ENCODE measurements at regions not wholly inside any gene's neighbourhood (a gene's known extent, or its start where the extent isn't known, plus 50 kb on each side); places are given as distances from the start of the nearest gene placed in this dataset.
A peak's percentile ranks its signal among the peaks of the same experiment; 100 is the strongest.

DNA sequence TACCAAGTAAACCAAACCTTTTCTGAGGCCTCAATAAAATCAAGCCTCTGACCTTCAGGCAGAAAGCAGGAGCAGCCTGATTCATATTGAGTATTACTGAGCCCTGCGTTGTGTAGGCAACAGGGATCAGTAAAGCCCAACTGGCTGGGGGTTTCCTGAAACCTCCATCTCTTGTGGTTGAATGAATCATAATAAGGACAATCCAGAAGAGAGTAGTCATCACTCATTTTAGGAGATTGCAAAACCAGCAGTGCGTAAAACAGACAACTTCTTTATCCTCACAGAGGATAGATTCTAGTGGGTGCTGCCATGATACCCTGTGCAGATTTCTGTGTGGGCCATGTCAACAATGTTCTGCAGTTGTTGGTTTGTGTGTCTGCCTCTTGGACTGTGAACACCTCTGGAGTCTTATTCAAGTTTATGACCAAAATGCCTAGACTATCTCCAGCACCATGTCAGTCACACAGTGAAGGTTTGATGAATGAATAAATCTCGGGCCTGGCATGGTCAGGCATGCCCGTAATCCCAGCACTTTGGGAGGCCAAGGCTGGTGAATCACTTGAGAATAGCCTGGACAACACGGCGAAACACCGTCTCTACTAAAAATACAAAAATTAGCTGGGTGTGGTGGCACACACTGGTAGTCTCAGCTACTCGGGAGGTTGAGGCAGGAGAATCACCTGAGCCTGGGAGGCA is 51.8 kb upstream of the RAB27B start:
- ATAC-seq (ENCODE audit: low read depth) (peak; percentile 93), DNase-seq (peak; percentile 99)
- ChIA-PET POLR2A (ENCODE audit: unreplicated experiment) (no interaction called here), CTCF (no interaction called here)
- WGBS, 2 experiments (ENCODE audit: extremely low coverage in 2 of 2, insufficient read length in 1 of 2): 40% methylated on average over 2 of the region's 8 CpGs; no CpG with 5 or more reads in 1 of the 2 experiments
- Histone ChIP-seq H4K5ac (ENCODE audit: low read depth, low read length) (peak overlapping the region; percentile 31), H2BK5ac (ENCODE audit: low read depth, low read length, poor library complexity, severe bottlenecking) (peak overlapping the region; percentile 92), H3K18ac (ENCODE audit: low read depth, low read length) (peak overlapping the region; percentile 56), H2AK5ac (ENCODE audit: low read depth, low read length) (peak overlapping the region; percentile 62), H2AFZ (replicated peaks; ENCODE audit: low read length, poor library complexity) (peak overlapping the region; percentile 85), H3K14ac (replicated peaks; ENCODE audit: low read depth, low read length) (peak overlapping the region; percentile 70), H3K4me2 (ENCODE audit: low read depth, low read length) (peak overlapping the region; percentile 37), H2BK20ac (ENCODE audit: low read depth, low read length) (peak overlapping the region; percentile 97), H3K9ac (ENCODE audit: low read depth, low read length) (peak overlapping the region; percentile 17; the same call in 1 of the 2 replicates), H3K4ac (ENCODE audit: low read depth, low read length) (peak overlapping the region; percentile 93), H2AK9ac (replicated peaks; ENCODE audit: low read depth, low read length, poor library complexity) (peak overlapping the region; percentile 38), H3K27ac (ENCODE audit: insufficient read depth, low read length) (peak overlapping the region; percentile 86), H3K4me1 (ENCODE audit: control insufficient read depth, insufficient read depth, low read length) (peaks cover 16% of the 10 kb centered on the region), H4K91ac (ENCODE audit: insufficient read depth, low read depth, low read length) (peak overlapping the region; percentile 77), H3K79me1 (ENCODE audit: low read depth in 1 of 2, low read length in 2 of 2) (no peaks in the 10 kb centered on the region), H3K9me1 (ENCODE audit: insufficient read depth, low read length) (peaks cover 14% of the 10 kb centered on the region), H3K56ac (ENCODE audit: extremely low read depth, insufficient read depth, low read length) (peak overlapping the region; percentile 89), H3K23ac (ENCODE audit: low read depth, low read length) (peak overlapping the region; percentile 61; the same call in 1 of the 2 replicates), H3K4me3 (ENCODE audit: insufficient read depth, low read depth, low read length) (no peak overlapping the region), H4K8ac (ENCODE audit: low read depth in 2 of 2, low read length in 2 of 2) (peak overlapping the region; percentile 23 to 90), H2BK15ac (ENCODE audit: low read depth, low read length) (peak overlapping the region; percentile 97), H4K20me1 (ENCODE audit: insufficient read depth, low read length) (no peaks in the 10 kb centered on the region), H3K9me3 (ENCODE audit: control insufficient read depth, insufficient read depth, low read length) (no peaks in the 10 kb centered on the region), H2BK120ac (ENCODE audit: low read depth, low read length) (peak overlapping the region; percentile 95), H3K27me3 (ENCODE audit: control insufficient read depth, insufficient read depth, low read length) (no peaks in the 10 kb centered on the region), H3K36me3 (ENCODE audit: control insufficient read depth, insufficient read depth, low read length) (no peaks in the 10 kb centered on the region)
- dilution Hi-C loops (cut with HindIII; ENCODE audit: low sequenced_read_pairs, unreplicated experiment): no loop called here
- BruUV-seq (replicated peaks): no TSS peak
- in situ Hi-C loops (cut with MboI; ENCODE audit: low sequenced_read_pairs): loop anchor here (5.0 kb wide), 1 partner anchor 186 kb away; no protein-coding TSS in a partner anchor
- intact Hi-C loops (cut with micrococcal nuclease): loop anchor here (5.0 kb wide), 2 partner anchors 84 to 186 kb away; no protein-coding TSS in a partner anchor
- no peak for TF ChIP-seq RFX5 (IDR thresholded peaks at IDR 0.05; ENCODE audit: low read depth, low read length)
- no peak for TF ChIP-seq CHD1 (IDR thresholded peaks at IDR 0.05; ENCODE audit: low read depth, low read length)
- 0 out of 2 replicates have a peak, but pooled peaks have one; percentile 24 for TF ChIP-seq MXI1 (IDR thresholded peaks at IDR 0.05; ENCODE audit: borderline replicate concordance, low read depth, low read length)
- TF ChIP-seq CEBPB (IDR thresholded peaks at IDR 0.05; ENCODE audit: low read depth, low read length): peak; percentile 100
- TF ChIP-seq POLR2A (IDR thresholded peaks at IDR 0.05; ENCODE audit: low read depth, low read length): no peak; the same call in 1 of the 2 replicates
- peak; percentile 98 for TF ChIP-seq FOS (IDR thresholded peaks at IDR 0.05; ENCODE audit: low read depth, low read length)
- TF ChIP-seq RCOR1 (IDR thresholded peaks at IDR 0.05; ENCODE audit: insufficient replicate concordance, low read length): peak; percentile 75
- peak; percentile 21; the same call in 1 of the 2 replicates for TF ChIP-seq MAZ (IDR thresholded peaks at IDR 0.05; ENCODE audit: borderline replicate concordance, low read depth, low read length)
- 0 out of 2 replicates have a peak, but pooled peaks have one; percentile 2 for TF ChIP-seq SMC3 (IDR thresholded peaks at IDR 0.05; ENCODE audit: low read depth, low read length)
- peak; percentile 22; the same call in 1 of the 2 replicates for TF ChIP-seq BHLHE40 (IDR thresholded peaks at IDR 0.05; ENCODE audit: low read depth, low read length)
- TF ChIP-seq RAD21 (IDR thresholded peaks at IDR 0.05; ENCODE audit: low read length): 0 out of 2 replicates have a peak, but pooled peaks have one; percentile 2
- peak; percentile 35; the same call in 1 of the 2 replicates for TF ChIP-seq NFE2L2 (IDR thresholded peaks at IDR 0.05; ENCODE audit: low read depth, low read length)
